B cell (primary cell): ENCODE measurements at regions not wholly inside any gene's neighbourhood (a gene's known extent, or its start where the extent isn't known, plus 50 kb on each side); places are given as distances from the start of the nearest gene placed in this dataset.

Experiments
- EZH2 ChIP-seq: IDR thresholded peaks from 2 replicates; pipeline ENCODE4 v1.6.1; 2012; ENCODE audit warnings: borderline replicate concordance, low read depth, mild to moderate bottlenecking, moderate library complexity, low read length; ENCODE audit not compliant: insufficient read depth, poor library complexity, severe bottlenecking
- TF ChIP-seq, protein P1 (sequence below): fragments of 200-600 bp; IDR thresholded peaks from one replicate; pipeline ENCODE4 v1.8.0; 2022; ENCODE audit warnings: antibody characterized with exemption, mild to moderate bottlenecking

DNA sequence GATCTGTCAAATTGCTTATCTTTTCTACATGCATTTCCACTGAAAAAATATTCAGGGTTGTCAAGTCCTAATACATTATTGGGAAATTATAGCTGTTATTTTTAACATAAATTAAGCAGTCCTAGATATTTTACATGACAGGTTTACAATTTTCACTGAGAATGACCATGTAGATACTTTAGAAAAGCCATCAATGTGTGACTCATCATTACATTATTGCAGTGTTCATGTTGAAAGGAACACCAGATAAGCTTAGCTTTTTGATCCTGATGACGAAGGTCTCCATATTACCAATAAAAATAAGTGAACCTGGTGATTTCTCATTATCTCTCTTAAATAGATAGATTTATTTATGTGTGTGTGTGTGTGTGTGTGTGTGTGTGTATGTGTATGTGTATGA is 529.5 kb upstream of the PCDH15 start:
- TF ChIP-seq, protein P1, sequence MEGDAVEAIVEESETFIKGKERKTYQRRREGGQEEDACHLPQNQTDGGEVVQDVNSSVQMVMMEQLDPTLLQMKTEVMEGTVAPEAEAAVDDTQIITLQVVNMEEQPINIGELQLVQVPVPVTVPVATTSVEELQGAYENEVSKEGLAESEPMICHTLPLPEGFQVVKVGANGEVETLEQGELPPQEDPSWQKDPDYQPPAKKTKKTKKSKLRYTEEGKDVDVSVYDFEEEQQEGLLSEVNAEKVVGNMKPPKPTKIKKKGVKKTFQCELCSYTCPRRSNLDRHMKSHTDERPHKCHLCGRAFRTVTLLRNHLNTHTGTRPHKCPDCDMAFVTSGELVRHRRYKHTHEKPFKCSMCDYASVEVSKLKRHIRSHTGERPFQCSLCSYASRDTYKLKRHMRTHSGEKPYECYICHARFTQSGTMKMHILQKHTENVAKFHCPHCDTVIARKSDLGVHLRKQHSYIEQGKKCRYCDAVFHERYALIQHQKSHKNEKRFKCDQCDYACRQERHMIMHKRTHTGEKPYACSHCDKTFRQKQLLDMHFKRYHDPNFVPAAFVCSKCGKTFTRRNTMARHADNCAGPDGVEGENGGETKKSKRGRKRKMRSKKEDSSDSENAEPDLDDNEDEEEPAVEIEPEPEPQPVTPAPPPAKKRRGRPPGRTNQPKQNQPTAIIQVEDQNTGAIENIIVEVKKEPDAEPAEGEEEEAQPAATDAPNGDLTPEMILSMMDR, result no peak
- TF ChIP-seq EZH2, result no peak
